NCI-H69 (cell line): ENCODE measurements at regions not wholly inside any gene's neighbourhood (a gene's known extent, or its start where the extent isn't known, plus 50 kb on each side); places are given as distances from the start of the nearest gene placed in this dataset.
"Not testable (repeated sequence)": the region's sequence is repeated elsewhere in the genome, so short reads cannot be mapped to it uniquely, and the experiment has no call there.

Source experiments
- DNase-seq: peaks from one replicate; lab custom pipeline; 2025; lab: John Stamatoyannopoulos, UW

DNA sequence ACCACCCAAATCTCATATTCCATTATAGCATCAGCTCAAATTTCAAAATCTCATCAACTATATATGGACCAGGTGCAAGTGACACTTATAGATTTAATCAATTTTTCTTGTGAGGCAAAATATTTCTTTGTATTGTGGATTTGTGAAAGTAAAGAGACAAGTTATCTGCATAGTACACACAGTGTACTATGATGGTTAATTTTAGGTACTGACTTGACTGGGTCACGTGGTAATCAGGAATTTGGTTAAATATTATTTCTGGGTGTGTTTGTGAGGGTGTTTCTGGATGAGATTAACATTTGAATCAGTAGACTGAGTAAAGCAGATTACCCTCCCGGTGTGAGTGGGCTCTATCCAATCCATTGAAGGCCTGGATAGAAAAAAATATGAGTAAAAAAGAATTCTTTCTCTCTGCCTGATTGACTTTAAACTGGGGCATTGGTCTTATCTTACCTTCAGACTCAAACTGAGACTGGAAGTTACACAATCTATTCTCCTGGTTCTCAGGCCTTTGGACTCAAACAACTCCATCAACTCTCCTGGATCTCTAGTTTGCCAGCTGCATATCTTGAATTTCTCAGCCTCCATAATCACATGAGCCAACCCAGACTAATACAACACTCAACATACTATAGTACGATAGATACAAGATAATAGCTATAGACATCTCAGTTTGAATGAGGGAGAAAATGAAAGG, 799.9 kb downstream of the NAP1L3 start:
- not testable (repeated sequence) for DNase-seq

DNA sequence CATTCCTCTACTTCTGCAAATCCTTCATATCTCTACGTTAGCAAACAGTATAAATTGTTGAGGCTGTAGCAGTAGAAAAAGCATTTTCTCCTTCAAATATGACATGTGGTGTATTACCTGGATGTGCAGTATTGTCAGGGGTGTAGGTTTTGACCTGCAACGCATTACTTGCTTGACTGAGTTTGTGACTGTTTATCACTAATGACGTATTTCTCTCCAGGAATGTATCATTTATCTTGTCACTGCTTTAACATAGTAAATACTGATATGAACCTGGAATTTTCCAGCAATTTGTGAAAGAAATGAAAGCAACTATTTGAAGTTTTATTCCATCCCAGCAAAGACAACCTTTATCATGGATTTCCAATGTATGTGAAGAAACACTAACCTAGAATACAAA, 823.4 kb downstream of the NAP1L3 start:
- DNase-seq: peak; percentile 57

DNA sequence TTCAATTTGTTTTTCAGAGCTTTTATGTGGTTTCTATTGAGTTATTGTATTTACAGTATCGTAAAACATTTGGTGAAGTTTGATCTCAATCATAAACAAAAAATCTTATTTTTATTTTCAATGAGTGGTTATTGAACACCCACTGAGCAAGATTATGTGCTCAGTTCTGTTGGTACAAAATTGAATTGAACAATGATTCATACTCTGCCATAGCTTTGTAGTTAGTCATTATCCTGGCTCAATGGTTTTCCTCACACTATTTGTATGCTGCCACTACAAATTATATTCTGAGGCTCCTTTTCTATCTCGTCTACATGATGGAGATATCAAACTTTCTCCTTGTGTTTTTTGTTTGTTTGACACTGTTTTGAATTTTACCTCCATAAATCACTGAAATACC, 829.5 kb downstream of the NAP1L3 start:
- peak; percentile 71 for DNase-seq

DNA sequence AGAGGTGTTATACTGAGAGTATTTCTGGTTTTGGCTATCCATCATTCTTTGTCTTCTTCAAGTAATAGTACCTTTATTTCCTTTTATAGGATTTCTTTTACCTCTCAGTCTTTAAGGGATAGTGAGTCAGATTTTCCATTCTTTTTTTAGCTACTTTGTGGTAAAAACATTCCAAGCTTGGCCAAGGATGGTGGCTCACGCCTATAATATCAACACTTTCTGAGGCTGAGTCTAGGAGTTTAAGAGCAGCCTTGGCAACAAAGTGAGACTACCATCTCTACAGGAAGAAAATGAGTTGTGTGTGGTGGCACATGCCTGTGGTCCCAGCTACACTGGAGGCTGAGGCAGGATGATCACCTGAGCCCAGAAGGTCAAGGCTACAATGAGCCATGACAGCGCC, 840.6 kb downstream of the NAP1L3 start:
- not testable (repeated sequence) for DNase-seq

DNA sequence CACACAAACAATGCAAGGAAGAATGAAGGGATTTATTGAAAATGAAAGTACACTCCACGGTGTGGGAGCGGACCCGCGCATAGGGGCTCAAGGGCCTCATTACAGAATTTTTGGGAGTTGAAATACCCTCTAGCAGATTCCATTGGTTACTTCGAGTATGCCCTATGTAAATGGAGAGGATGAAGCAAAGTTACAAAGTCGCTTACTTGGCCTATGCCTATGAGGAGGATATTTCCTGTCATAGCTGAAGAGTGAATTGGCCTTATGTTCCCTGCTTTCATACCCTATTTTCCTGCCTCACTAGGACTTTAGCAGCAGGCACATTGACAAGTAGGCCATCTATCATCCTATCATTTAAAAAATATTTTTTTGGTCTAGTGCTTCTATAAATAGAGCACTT, 843.3 kb downstream of the NAP1L3 start:
- not testable (repeated sequence) for DNase-seq

DNA sequence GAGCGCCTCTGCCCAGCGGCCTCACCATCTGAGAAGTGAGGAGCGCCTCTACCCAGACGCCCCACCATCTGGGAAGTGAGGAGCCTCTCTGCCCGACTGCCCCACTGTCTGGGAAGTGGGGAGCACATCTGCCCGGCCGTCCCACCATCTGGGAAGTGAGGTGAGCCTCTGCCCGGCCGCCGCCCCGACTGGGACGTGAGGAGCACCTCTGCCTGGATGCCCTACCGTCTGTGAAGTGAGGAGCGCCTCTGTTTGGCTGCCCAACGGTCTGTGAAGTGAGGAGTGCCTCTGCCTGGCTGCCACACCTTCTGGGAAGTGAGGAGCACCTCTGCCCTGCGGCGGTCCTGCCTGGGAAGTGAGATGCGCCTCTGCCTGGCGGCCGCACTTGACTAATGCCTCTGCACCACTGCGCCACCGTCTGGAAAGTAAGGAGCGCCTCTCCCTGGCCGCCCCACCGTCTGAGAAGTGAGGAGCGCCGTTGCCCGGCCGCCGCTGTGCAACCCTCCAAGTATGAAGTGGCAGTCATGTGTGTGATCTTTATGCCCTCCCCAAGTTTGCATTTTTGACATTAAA, 851.7 kb downstream of the NAP1L3 start:
- DNase-seq: not testable (repeated sequence)

DNA sequence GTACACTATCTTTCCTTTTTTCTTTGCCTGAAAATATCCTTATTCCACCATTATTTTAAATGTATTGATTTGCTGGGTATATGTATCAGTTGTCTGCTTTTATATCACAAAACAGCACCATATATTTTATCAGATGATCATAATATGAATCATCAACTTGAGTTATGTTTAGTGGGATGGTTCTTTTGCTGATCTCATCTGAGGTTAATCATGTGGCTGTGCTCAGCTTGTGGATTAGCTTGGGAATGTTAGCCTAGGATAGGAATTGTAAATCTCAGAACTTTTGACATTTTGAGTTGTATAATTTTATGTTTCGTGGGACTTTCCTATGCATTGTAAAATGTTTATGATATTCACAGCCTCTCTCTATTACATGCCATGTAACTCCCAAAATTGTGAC, 881.3 kb downstream of the NAP1L3 start:
- DNase-seq: not testable (repeated sequence)

DNA sequence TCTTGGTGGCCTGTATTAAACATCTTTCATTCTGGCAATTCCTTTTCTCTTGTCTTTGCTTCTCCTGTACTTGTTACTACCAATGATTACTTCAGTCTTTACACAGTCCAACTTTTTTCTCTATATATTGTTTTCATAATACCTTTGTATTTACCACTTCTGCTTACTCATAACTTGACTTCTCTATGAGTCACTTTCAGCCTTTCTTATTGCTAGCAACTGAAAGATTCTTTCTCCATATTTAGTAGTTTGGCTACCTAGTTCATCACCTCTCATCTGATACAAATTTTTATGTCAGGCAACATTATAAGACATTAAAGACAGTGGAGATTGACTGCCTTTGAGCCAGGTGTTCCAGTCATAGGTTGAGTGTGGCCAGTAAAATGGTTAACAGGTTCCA, 893.3 kb downstream of the NAP1L3 start:
- DNase-seq: not testable (repeated sequence)

DNA sequence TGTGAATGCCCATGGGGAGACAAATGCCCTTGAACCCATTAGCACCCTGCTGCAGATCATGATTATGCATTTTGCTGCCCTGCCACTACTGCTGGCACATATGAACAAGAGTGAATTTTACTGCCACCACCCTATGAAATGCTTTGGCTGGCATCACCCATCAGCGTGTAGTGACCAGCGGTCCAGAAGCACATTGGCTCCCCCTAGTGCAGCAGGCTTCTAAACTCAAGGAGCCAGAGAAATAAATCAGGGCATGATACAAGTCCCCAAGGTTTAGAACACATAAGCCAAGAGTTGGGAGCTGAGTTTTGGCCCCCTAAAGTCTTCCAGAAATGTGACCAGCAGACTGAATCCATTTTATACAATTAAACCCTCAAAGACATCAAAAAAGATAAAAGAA, 899.4 kb downstream of the NAP1L3 start:
- peak; percentile 48 for DNase-seq

DNA sequence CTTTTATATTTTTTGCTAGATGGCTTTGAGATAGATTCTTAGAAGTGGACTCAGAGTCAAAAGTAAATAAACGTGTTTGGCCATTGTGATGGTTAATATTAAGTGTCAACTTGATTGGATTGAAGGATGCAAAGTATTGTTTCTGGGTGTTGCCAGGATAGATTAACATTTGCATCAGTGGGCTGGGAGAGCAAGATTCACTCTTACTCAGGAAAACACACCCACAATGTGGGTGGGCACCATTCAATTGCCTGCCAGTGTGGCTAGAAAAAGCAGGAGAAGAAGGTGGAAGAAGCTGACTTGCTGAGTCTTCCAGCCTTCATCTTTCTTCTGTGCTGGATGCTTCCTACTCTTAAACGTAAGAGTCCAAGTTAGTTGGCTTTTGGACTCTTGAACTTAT, 912.4 kb downstream of the NAP1L3 start:
- not testable (repeated sequence) for DNase-seq
